HG03575 (cell line): ENCODE measurements at regions not wholly inside any gene's neighbourhood (a gene's known extent, or its start where the extent isn't known, plus 50 kb on each side); places are given as distances from the start of the nearest gene placed in this dataset.
"Not testable (repeated sequence)": the region's sequence is repeated elsewhere in the genome, so short reads cannot be mapped to it uniquely, and the experiment has no call there.

Experiments used
- ATAC-seq: cut with Tn5 transposase; IDR thresholded peaks from one replicate; pipeline ENCODE4 v1.9.1; 2021; ENCODE audit not compliant: unreplicated experiment, insufficient number of reproducible peaks, low FRiP score; ENCODE audit errors: extremely low read depth

DNA sequence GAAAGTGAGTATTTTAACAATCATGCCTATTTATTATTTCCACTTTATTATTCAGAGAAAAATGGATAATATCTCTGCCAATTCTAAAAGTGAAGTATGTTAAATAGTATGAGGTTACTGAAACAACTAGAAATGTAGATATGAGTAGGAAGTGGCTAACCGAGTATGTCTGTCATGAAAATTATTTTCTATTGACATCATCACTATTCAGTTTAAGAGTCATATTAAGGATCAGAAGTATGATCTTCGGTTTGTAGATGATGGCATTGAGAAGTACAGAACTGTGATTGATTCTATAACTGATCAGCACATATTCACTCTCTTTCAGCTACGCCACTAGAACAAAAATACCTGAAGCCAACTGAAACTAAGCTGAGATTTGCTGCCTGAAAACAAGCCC, 146.4 kb upstream of the SLITRK5 start:
- ATAC-seq, result no peak

- ATAC-seq, result no peak
Measured at GRCh38 chr13:87533776-87534175, 137.4 kb upstream of the SLITRK5 start.

GRCh38 chr13:87535911-87536310, 135.3 kb upstream of the SLITRK5 start:
- ATAC-seq, result no peak

GRCh38 chr13:87536499-87536898, 134.7 kb upstream of the SLITRK5 start:
- peak; percentile 15 for ATAC-seq

GRCh38 chr13:87536899-87537298, 134.3 kb upstream of the SLITRK5 start:
- ATAC-seq, result peak; percentile 80

DNA sequence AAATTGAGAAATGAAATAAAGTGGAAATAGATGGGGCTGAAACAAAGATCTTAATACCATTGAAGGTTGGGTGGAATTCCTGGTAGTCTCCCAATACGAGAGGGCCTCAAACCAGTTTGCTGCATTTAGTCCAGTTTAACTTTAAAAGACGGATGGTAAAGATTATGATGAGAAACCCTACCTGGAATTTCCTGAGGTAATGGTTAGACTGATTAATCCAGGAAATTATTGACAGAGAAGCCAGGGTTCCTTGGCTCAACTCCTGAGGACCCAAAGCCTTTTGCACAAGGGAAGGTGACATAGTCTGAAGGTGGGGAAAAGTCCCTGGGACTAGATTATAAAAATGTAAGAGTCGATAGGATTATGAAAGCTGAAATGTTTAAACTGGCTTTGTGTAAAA, 133.2 kb upstream of the SLITRK5 start:
- no peak for ATAC-seq

GRCh38 chr13:87538366-87539052, 132.7 kb upstream of the SLITRK5 start:
- no peak for ATAC-seq

DNA sequence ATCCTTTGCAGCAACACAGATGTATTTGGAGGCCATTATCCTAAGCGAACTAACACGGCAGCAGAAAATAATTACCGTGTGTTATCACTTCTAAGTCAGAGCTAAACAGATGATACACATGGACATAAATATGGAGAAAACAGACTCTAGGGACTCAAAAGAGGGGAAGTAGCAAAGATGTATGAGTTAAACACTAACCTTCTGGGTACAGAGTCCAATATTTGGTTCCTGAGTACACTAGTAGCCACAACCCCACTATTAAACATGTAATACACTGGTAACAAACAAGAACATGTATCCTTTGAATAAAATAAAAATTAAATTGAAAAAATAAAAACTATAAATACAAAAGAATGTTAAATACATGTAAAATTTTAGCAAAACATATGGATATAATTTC, 118.0 kb upstream of the SLITRK5 start:
- ATAC-seq, result no peak

GRCh38 chr13:87554045-87554444, 117.1 kb upstream of the SLITRK5 start:
- ATAC-seq, result no peak

GRCh38 chr13:87557788-87558187, 113.4 kb upstream of the SLITRK5 start:
- no peak for ATAC-seq

DNA sequence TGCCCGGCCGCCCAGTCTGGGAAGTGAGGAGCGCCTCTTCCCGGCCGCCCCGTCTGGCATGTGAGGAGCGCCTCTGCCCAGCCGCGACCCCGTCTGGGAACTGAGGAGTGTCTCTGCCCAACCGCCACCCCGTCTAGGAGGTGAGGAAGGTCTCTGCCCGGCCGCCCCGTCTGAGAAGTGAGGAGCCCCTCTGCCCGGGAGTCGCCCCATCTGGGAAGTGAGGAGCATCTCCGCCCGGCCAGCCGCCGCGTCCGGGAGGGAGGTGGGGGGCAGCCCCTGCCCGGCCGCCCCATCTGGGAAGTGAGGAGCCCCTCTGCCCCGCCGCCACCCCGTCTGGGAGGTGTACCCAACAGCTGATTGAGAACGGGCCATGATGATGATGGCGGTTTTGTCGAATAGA, 109.6 kb upstream of the SLITRK5 start:
- ATAC-seq, result not testable (repeated sequence)

DNA sequence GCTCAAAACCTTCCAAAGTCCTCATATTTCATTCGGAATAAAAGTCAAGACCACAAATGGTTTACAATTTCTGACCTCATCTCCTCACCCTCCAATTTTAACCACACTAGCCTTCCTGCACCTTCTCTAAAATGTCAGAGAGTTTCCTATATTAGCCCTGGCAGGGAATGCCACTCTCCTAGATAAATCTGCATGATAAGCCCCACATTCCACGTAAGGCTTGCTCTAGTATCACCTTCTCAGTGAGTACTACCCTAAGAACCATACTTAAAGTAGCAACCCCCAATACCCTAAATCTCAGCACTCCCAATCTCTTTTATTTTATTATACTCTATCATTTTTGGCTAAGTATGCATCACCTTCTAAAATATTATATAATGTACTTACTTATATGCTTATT, 100.5 kb upstream of the SLITRK5 start:
- no peak for ATAC-seq

DNA sequence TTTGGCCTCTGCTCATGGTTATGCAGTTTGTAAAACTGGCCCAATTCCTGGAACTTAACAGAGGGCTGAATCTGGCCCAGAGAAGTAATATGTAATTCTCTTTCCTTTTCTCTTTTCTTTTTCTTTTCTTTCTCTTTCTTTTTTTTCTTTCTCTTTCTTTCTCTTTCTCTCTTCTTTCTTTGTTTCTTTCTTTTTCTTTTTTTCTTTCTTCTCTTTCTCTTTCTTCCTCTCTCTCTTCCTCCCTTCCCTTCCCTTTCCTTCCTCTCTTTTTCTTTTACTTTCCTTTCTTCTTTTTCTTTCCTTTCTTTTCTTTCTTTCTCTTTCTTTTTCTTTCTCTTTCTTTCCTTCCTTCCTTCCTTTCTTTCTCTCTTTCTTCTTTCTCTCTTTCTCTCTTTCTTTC, 88.8 kb upstream of the SLITRK5 start:
- no peak for ATAC-seq

DNA sequence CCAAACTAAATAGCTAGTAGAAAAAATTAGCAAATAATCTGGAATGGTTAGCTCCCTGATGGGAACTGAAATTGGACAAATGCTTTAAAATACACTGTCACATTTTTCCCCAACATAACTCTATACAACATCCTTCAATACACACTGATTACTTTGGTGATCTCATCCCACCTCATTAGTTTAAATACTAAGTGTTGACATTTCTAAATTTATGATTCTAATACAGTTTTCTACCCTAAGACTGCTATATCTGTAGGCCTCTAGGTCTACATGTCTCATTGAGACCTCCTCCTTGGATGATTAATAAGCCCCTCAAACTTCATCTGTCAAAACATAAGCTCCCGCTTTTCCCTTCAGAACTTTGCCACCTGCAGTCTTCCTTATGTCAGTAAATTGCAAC, 80.7 kb upstream of the SLITRK5 start:
- no peak for ATAC-seq

DNA sequence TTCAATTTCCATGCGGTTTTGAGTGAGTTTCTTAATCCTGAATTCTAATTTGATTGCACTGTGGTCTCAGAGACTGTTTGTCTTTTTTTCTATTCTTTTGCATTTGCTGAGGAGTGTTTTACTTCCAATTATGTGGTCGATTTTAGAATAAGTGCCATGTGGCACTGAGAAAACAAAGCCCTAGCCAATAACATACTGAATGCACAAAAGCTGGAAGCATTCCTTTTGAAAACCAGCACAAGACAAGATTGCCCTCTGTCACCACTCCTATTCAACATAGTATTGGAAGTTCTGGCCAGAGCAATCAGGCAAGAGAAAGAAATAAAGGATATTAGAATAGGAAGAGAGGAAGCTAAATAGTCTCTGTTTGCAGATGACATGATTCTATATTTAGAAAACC, 66.7 kb upstream of the SLITRK5 start:
- not testable (repeated sequence) for ATAC-seq

GRCh38 chr13:87607266-87607665, 63.9 kb upstream of the SLITRK5 start:
- ATAC-seq, result no peak

- ATAC-seq, result no peak
Measured at GRCh38 chr13:87614276-87614675, 56.9 kb upstream of the SLITRK5 start.
